ENCODE measurements at regions not wholly inside any gene's neighbourhood (a gene's known extent, or its start where the extent isn't known, plus 50 kb on each side); places are given as distances from the start of the nearest gene placed in this dataset.
"Not testable (repeated sequence)": the region's sequence is repeated elsewhere in the genome, so short reads cannot be mapped to it uniquely, and the experiment has no call there.

DNA sequence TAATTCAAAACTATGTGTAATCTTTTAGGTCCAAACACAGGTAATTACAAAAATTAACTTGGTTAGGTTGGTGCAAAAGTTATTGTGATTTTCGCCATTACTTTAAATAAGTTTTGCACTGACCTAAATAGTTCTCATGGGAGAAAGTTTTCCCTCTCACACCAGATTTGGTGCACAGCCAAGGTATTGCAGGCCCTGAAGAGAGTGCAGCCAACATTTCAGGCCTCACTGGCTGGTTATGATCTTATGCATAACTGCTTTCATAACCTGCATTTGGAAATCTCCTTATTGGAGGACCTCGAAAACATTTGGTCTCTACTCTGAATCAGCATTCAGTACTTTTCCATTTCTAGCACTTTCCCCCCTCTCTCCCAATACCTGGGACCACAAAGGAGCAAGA, 993.1 kb upstream of the MANEA start:
- intact Hi-C loops (cut with DNase I; ENCODE audit: low total_unique reads): no loop called here
- Histone ChIP-seq H3K9me3 (no peaks in the 10 kb centered on the region), H3K36me3 (no peaks in the 10 kb centered on the region), H3K27me3 (no peaks in the 10 kb centered on the region), H3K27ac (no peak overlapping the region), H3K4me3 (no peak overlapping the region), H3K4me1 (no peaks in the 10 kb centered on the region)
- no peak for DNase-seq
- 84 to 96% (median 90%) methylated on average over 2 of the region's 2 CpGs for WGBS, 5 donors
- TF ChIP-seq POLR2AphosphoS5 (IDR thresholded peaks at IDR 0.05): no peak
- TF ChIP-seq POLR2A (IDR thresholded peaks at IDR 0.05): no peak
- TF ChIP-seq EP300 (IDR thresholded peaks at IDR 0.05): no peak
- TF ChIP-seq, protein P1, sequence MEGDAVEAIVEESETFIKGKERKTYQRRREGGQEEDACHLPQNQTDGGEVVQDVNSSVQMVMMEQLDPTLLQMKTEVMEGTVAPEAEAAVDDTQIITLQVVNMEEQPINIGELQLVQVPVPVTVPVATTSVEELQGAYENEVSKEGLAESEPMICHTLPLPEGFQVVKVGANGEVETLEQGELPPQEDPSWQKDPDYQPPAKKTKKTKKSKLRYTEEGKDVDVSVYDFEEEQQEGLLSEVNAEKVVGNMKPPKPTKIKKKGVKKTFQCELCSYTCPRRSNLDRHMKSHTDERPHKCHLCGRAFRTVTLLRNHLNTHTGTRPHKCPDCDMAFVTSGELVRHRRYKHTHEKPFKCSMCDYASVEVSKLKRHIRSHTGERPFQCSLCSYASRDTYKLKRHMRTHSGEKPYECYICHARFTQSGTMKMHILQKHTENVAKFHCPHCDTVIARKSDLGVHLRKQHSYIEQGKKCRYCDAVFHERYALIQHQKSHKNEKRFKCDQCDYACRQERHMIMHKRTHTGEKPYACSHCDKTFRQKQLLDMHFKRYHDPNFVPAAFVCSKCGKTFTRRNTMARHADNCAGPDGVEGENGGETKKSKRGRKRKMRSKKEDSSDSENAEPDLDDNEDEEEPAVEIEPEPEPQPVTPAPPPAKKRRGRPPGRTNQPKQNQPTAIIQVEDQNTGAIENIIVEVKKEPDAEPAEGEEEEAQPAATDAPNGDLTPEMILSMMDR (IDR thresholded peaks at IDR 0.05): no peak

DNA sequence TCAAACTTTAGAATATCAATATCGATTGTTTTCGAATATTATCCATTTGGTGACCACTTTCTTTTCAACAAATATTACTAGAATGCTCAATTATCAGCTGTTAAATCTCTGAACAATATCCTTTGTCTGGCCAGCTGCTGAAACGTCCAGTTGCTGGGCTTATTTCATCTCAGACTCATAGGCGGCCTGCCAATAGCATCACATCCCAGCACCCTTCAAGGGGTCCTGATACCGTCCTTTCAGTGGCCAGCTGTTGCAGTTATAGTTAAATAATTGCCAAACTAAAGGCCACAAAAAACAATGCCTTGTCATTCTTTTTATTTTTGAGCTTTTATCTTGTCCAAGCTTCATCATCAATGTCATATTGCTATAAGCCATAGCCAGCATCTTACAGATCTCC, 1006.8 kb upstream of the MANEA start:
- Histone ChIP-seq H3K4me1 (no peaks in the 10 kb centered on the region), H3K27me3 (no peaks in the 10 kb centered on the region), H3K9me3 (no peaks in the 10 kb centered on the region), H3K36me3 (no peaks in the 10 kb centered on the region), H3K27ac (no peak overlapping the region), H3K4me3 (no peak overlapping the region)
- WGBS, 5 donors: 59 to 73% (median 66%) methylated on average over 5 of the region's 5 CpGs
- intact Hi-C loops (cut with DNase I; ENCODE audit: low total_unique reads): no loop called here
- TF ChIP-seq POLR2AphosphoS5 (IDR thresholded peaks at IDR 0.05) (no peak), POLR2A (IDR thresholded peaks at IDR 0.05) (no peak), EP300 (IDR thresholded peaks at IDR 0.05) (no peak)
- TF ChIP-seq, protein P1 (IDR thresholded peaks at IDR 0.05): no peak
- no peak for DNase-seq

DNA sequence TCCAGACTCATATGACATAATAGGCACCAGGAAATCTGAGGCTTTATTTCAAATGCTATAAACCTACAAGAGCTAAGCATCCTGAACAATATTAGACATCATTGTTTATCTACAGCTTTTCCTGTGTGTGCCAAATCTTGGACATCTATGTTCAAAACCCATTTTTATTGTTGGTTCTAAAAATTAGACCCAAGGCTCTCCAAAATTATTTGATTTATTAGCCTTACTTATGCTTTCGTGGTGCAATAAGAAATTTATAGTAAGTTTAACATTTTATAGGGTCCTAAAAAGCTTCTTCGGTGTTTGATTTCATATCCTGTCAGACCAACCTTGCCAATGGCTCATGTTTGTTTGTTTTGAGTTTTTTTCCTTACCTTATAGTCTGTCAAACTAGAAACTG, 1014.5 kb upstream of the MANEA start:
- Histone ChIP-seq H3K9me3 (no peaks in the 10 kb centered on the region), H3K27ac (no peak overlapping the region), H3K36me3 (no peaks in the 10 kb centered on the region), H3K4me1 (no peaks in the 10 kb centered on the region), H3K27me3 (no peaks in the 10 kb centered on the region), H3K4me3 (no peak overlapping the region)
- TF ChIP-seq, protein P1 (IDR thresholded peaks at IDR 0.05): no peak
- TF ChIP-seq POLR2AphosphoS5 (IDR thresholded peaks at IDR 0.05) (no peak), EP300 (IDR thresholded peaks at IDR 0.05) (no peak), POLR2A (IDR thresholded peaks at IDR 0.05) (no peak)
- intact Hi-C loops (cut with DNase I; ENCODE audit: low total_unique reads): no loop called here
- no peak for DNase-seq
- 75 to 85% (median 78%) methylated on average over 2 of the region's 2 CpGs for WGBS, 5 donors

DNA sequence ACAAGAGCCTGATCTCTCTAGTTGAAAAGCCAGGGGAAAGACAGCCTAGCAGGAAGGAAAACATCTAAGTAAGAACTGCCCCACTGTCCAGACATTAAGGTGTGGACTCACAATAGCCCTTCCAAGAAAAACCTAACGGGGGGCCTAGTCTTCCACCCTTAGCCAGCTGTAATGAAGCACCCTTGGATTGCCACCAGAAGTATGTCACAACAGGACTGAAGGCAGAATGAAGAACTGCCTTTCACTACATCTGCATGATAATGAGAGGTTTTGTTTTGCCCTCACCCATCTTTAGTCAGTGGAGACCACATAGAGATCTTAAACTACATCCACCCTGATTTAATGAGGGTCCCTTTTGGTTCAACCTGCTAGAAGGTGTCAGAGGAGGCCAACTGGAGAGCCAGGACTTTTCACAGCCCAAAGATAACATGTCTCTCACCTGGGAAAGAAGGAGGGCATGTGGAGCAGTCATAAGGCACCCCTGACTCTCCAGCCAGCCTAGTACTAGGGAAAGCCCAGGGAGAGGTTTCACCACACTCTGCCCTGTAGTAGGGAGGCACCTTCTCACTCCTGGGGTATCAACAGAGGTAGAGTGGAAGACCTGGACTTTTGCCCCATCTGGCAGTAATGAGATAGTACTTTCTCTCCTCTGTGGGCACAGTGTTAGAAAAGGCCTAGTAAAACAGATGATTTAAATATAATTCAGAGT, 1017.4 kb upstream of the MANEA start:
- no peaks in the 10 kb centered on the region for H3K4me1 ChIP-seq
- intact Hi-C loops (cut with DNase I; ENCODE audit: low total_unique reads): no loop called here
- 48 to 77% (median 73%) methylated on average over 1 of the region's 1 CpG for WGBS, 5 donors
- H3K36me3 ChIP-seq: no peaks in the 10 kb centered on the region
- H3K4me3 ChIP-seq: no peak overlapping the region
- no peaks in the 10 kb centered on the region for H3K9me3 ChIP-seq
- H3K27me3 ChIP-seq: no peaks in the 10 kb centered on the region
- no peak for DNase-seq
- H3K27ac ChIP-seq: no peak overlapping the region
- TF ChIP-seq POLR2A (IDR thresholded peaks at IDR 0.05): no peak
- no peak for TF ChIP-seq EP300 (IDR thresholded peaks at IDR 0.05)
- no peak for TF ChIP-seq POLR2AphosphoS5 (IDR thresholded peaks at IDR 0.05)
- TF ChIP-seq, protein P1 (IDR thresholded peaks at IDR 0.05): no peak

DNA sequence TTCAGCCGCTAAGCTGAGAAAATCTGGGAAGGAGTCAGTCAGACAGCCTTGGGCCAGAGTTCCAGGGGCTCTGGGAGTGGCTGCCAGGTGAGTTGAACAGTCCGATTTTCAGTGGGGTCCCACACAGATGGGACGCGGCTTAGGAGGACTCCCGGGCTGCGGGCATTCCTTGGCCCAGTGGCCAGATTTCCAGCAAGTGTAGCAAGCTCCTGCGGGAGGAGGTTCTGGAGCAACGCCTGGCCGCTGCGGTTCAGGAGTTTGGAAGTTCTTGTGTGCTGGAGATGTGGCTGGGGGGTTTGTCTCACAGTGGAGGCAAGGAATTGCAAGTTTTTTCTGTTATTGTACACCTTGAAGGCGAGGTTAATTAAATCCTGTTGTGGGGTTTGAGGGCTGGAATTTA, 1020.1 kb upstream of the MANEA start:
- H3K27ac ChIP-seq; DNase-seq; H3K4me1 ChIP-seq; H3K4me3 ChIP-seq; H3K27me3 ChIP-seq; H3K9me3 ChIP-seq; intact Hi-C loops (cut with DNase I; ENCODE audit: low total_unique reads); H3K36me3 ChIP-seq: not testable (repeated sequence)
- 90 to 97% (median 91%) methylated on average over 7 to 11 of the region's 11 CpGs for WGBS, 5 donors
